IMR-90 (cell line): ENCODE measurements at regions not wholly inside any gene's neighbourhood (a gene's known extent, or its start where the extent isn't known, plus 50 kb on each side); places are given as distances from the start of the nearest gene placed in this dataset.

Experiments used
- ATAC-seq: fragments of 200-7000 bp; cut with Tn5 transposase; 2 replicates; pipeline ENCODE4 v1.9.1; 2020; ENCODE audit warnings: low read depth, mild to moderate bottlenecking, moderate library complexity
- BruUV-seq: library from RNA; stranded (reverse); fragments of 400-500 nt; replicated peaks from 2 replicates; lab custom pipeline; 2021; lab: Mats Ljungman, UMichigan
- CTCF ChIA-PET: fragments of 300-600 bp; formaldehyde crosslinking; extraction: SDS; loops from one replicate; lab custom pipeline; 2021; ENCODE audit warnings: antibody characterized with exemption; lab: Yijun Ruan, JAX
- POLR2A ChIA-PET: fragments of 300-600 bp; sonication (Branson Sonifier 250); formaldehyde crosslinking; loops from one replicate; lab custom pipeline; 2022; ENCODE audit warnings: antibody characterized with exemption; ENCODE audit not compliant: unreplicated experiment; lab: Charles Lee
- DNase-seq: peaks from one replicate; pipeline ENCODE4 v3.0.0; 2013
- H2AFZ ChIP-seq: replicated peaks from 2 replicates; pipeline ENCODE3; 2013; ENCODE audit warnings: low read length, mild to moderate bottlenecking; ENCODE audit not compliant: poor library complexity
- H2AK5ac ChIP-seq: 2 replicates; pipeline ENCODE4 v1.6.1; 2013; ENCODE audit warnings: low read depth, low read length, inconsistent platforms
- H2AK9ac ChIP-seq: replicated peaks from 2 replicates; pipeline ENCODE3; 2013; ENCODE audit warnings: mild to moderate bottlenecking, low read depth, low read length, moderate library complexity; ENCODE audit not compliant: poor library complexity
- H2BK120ac ChIP-seq: 2 replicates; pipeline ENCODE4 v1.6.1; 2013; ENCODE audit warnings: low read depth, low read length, inconsistent platforms
- H2BK15ac ChIP-seq: 3 replicates; pipeline ENCODE4 v1.6.1; 2013; ENCODE audit warnings: low read depth, low read length, inconsistent platforms
- H2BK20ac ChIP-seq: 2 replicates; pipeline ENCODE4 v1.6.1; 2013; ENCODE audit warnings: low read depth, mild to moderate bottlenecking, inconsistent platforms, low read length, moderate library complexity
- H2BK5ac ChIP-seq: 2 replicates; pipeline ENCODE4 v1.6.1; 2013; ENCODE audit warnings: mild to moderate bottlenecking, low read depth, low read length, inconsistent platforms; ENCODE audit not compliant: poor library complexity, severe bottlenecking
- H3K14ac ChIP-seq: replicated peaks from 2 replicates; pipeline ENCODE4 v1.6.1; 2013; ENCODE audit warnings: low read depth, low read length, inconsistent platforms
- H3K18ac ChIP-seq: 2 replicates; pipeline ENCODE4 v1.6.1; 2013; ENCODE audit warnings: low read depth, low read length, control low read depth
- H3K23ac ChIP-seq: 2 replicates; pipeline ENCODE4 v1.6.1; 2013; ENCODE audit warnings: low read depth, low read length, inconsistent platforms
- H3K27ac ChIP-seq: 2 replicates; pipeline ENCODE4 v1.5.1; 2013; ENCODE audit warnings: mild to moderate bottlenecking, control low read depth, low read length; ENCODE audit not compliant: insufficient read depth
- H3K27me3 ChIP-seq: 2 replicates; pipeline ENCODE4 v1.6.1; 2013; ENCODE audit warnings: low read length; ENCODE audit not compliant: control insufficient read depth, insufficient read depth
- H3K36me3 ChIP-seq: 2 replicates; pipeline ENCODE4 v1.6.1; 2013; ENCODE audit warnings: low read length, mixed read lengths; ENCODE audit not compliant: control insufficient read depth, insufficient read depth
- H3K4ac ChIP-seq: 2 replicates; pipeline ENCODE4 v1.6.1; 2013; ENCODE audit warnings: low read depth, low read length, inconsistent platforms
- H3K4me1 ChIP-seq: 2 replicates; pipeline ENCODE4 v1.6.1; 2013; ENCODE audit warnings: low read length, mixed read lengths; ENCODE audit not compliant: control insufficient read depth, insufficient read depth
- H3K4me2 ChIP-seq: 2 replicates; pipeline ENCODE4 v1.6.1; 2013; ENCODE audit warnings: low read depth, mild to moderate bottlenecking, control low read depth, low read length, moderate library complexity
- H3K4me3 ChIP-seq: 2 replicates; pipeline ENCODE4 v1.5.1; 2013; ENCODE audit warnings: low read depth, mild to moderate bottlenecking, control low read depth, low read length, moderate library complexity; ENCODE audit not compliant: insufficient read depth
- H3K56ac ChIP-seq: 2 replicates; pipeline ENCODE4 v1.6.1; 2013; ENCODE audit warnings: low read length, inconsistent platforms; ENCODE audit not compliant: insufficient read depth; ENCODE audit errors: extremely low read depth
- H3K79me1 ChIP-seq, 2 experiments: 2 replicates each; pipeline ENCODE4 v1.6.1; 2013; ENCODE audit warnings: low read length in 2 of 2, inconsistent platforms in 1 of 2, low read depth in 1 of 2
- H3K9ac ChIP-seq: 2 replicates; pipeline ENCODE4 v1.6.1; 2013; ENCODE audit warnings: low read depth, low read length, control low read depth
- H3K9me1 ChIP-seq: 2 replicates; pipeline ENCODE4 v1.6.1; 2013; ENCODE audit warnings: low read length, inconsistent platforms; ENCODE audit not compliant: insufficient read depth
- H3K9me3 ChIP-seq: 2 replicates; pipeline ENCODE4 v1.6.1; 2013; ENCODE audit warnings: low read length; ENCODE audit not compliant: control insufficient read depth, insufficient read depth
- H4K20me1 ChIP-seq: 2 replicates; pipeline ENCODE4 v1.6.1; 2013; ENCODE audit warnings: low read length, inconsistent platforms; ENCODE audit not compliant: insufficient read depth
- H4K5ac ChIP-seq: 2 replicates; pipeline ENCODE4 v1.6.1; 2013; ENCODE audit warnings: mild to moderate bottlenecking, low read depth, low read length, control low read depth
- H4K8ac ChIP-seq, 2 experiments: 2 replicates each; pipeline ENCODE4 v1.6.1; 2013; ENCODE audit warnings: low read depth in 2 of 2, low read length in 2 of 2, control low read depth in 1 of 2, inconsistent platforms in 1 of 2
- H4K91ac ChIP-seq: 2 replicates; pipeline ENCODE4 v1.6.1; 2013; ENCODE audit warnings: low read depth, low read length, inconsistent platforms; ENCODE audit not compliant: insufficient read depth
- BHLHE40 ChIP-seq: fragments of 150-350 bp; IDR thresholded peaks from 2 replicates; pipeline ENCODE4 v1.6.1; 2016; ENCODE audit warnings: mild to moderate bottlenecking, low read depth, low read length
- CEBPB ChIP-seq: IDR thresholded peaks from 2 replicates; pipeline ENCODE4 v1.6.1; 2012; ENCODE audit warnings: low read depth, low read length, improper control_type of control experiment
- CHD1 ChIP-seq: IDR thresholded peaks from 2 replicates; pipeline ENCODE4 v1.6.1; 2012; ENCODE audit warnings: low read depth, low read length, improper control_type of control experiment
- FOS ChIP-seq: fragments of 150-350 bp; IDR thresholded peaks from 2 replicates; pipeline ENCODE4 v1.6.1; 2016; ENCODE audit warnings: low read depth, low read length
- MAZ ChIP-seq: IDR thresholded peaks from 2 replicates; pipeline ENCODE4 v1.6.1; 2012; ENCODE audit warnings: low read depth, mild to moderate bottlenecking, low read length, improper control_type of control experiment, moderate library complexity, borderline replicate concordance
- POLR2A ChIP-seq: IDR thresholded peaks from 2 replicates; pipeline ENCODE4 v1.6.1; 2012; ENCODE audit warnings: mild to moderate bottlenecking, low read depth, low read length
- RAD21 ChIP-seq: IDR thresholded peaks from 2 replicates; pipeline ENCODE4 v1.6.1; 2012; ENCODE audit warnings: low read length, improper control_type of control experiment
- RCOR1 ChIP-seq: IDR thresholded peaks from 2 replicates; pipeline ENCODE4 v1.6.1; 2012; ENCODE audit warnings: mild to moderate bottlenecking, low read length, improper control_type of control experiment; ENCODE audit not compliant: insufficient replicate concordance
- RFX5 ChIP-seq: IDR thresholded peaks from 2 replicates; pipeline ENCODE4 v1.8.0; 2012; ENCODE audit warnings: low read depth, mild to moderate bottlenecking, low read length, moderate library complexity
- SMC3 ChIP-seq: fragments of 150-350 bp; IDR thresholded peaks from 2 replicates; pipeline ENCODE4 v1.6.1; 2016; ENCODE audit warnings: low read depth, mild to moderate bottlenecking, antibody characterized with exemption, low read length, moderate library complexity
- WGBS, 2 experiments: methylation state at CpG; one replicate each; pipeline versions ENCODE4 v1.1.5 to v1.1.7; 2013; ENCODE audit warnings: missing lambda C conversion rate in 2 of 2; ENCODE audit not compliant: insufficient read length in 1 of 2; ENCODE audit errors: extremely low coverage in 2 of 2; 5-methylcytosine and 5-hydroxymethylcytosine counted together
- dilution Hi-C: fragments of 300-500 bp; cut with HindIII; formaldehyde crosslinking; loops from one replicate; pipeline ENCODE4 v1.14.3; 2018; ENCODE audit warnings: low sequenced_read_pairs; ENCODE audit not compliant: unreplicated experiment
- in situ Hi-C: fragments of 300-500 bp; cut with MboI; formaldehyde crosslinking; loops from 3 replicates; pipeline ENCODE4 v1.14.3; 2019; ENCODE audit warnings: low sequenced_read_pairs, inconsistent platforms, mixed read lengths
- intact Hi-C: fragments of 100-400 bp; cut with micrococcal nuclease; formaldehyde crosslinking; loops from 2 replicates; pipeline ENCODE4 v1.10.0; 2022
- TF ChIP-seq, protein P1 (sequence below): conservative IDR thresholded peaks from 2 replicates; pipeline ENCODE4 v1.5.1; 2012; ENCODE audit warnings: mild to moderate bottlenecking, low read depth, low read length, improper control_type of control experiment
- TF ChIP-seq, protein P2 (sequence below): fragments of 150-350 bp; IDR thresholded peaks from 2 replicates; pipeline ENCODE4 v1.6.1; 2017; ENCODE audit warnings: mild to moderate bottlenecking, antibody characterized with exemption, low read length, low read depth

DNA sequence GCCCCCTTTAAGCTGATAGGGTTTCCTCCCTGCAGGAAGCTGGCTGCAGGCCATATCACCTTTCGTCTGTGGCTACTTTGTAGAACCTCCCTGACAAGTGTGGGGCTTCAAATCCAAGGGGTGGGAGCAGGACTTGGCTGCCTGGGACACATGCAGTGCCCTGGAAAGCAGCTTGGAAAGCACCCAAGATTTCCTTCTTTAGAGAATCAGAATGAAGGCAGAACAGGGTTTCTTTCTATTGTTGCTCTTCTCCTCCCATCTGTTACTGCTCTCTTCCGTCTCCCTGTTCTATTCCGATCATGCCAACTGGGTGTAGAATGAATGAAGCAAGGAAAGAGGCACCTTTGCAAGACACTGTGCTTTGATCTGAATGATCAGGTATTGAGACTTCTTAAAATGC, 282.2 kb downstream of the MED10 start:
- Histone ChIP-seq H2BK15ac (no peak overlapping the region), H3K36me3 (no peaks in the 10 kb centered on the region), H2AFZ (no peak overlapping the region), H3K9ac (no peak overlapping the region), H4K8ac (no peak overlapping the region), H3K9me1 (no peaks in the 10 kb centered on the region), H2AK5ac (no peak overlapping the region), H4K20me1 (no peaks in the 10 kb centered on the region), H2AK9ac (no peak overlapping the region), H2BK20ac (no peak overlapping the region), H3K27me3 (no peaks in the 10 kb centered on the region), H3K56ac (no peak overlapping the region), H3K79me1 (no peaks in the 10 kb centered on the region), H4K5ac (no peak overlapping the region), H3K18ac (no peak overlapping the region), H4K91ac (no peak overlapping the region), H3K4me2 (no peak overlapping the region), H3K4ac (no peak overlapping the region), H3K14ac (no peak overlapping the region), H3K23ac (no peak overlapping the region), H2BK5ac (no peak overlapping the region), H3K9me3 (peaks cover 11% of the 10 kb centered on the region; the same call in 1 of the 2 replicates), H3K27ac (no peak overlapping the region), H2BK120ac (no peak overlapping the region), H3K4me3 (no peak overlapping the region), H3K4me1 (no peaks in the 10 kb centered on the region)
- dilution Hi-C loops, result no loop called here
- ATAC-seq (no peak), DNase-seq (no peak)
- intact Hi-C loops, result no loop called here
- WGBS, 2 experiments, result 17% methylated on average over 1 of the region's 3 CpGs; no CpG with 5 or more reads in 1 of the 2 experiments
- CTCF ChIA-PET, result no interaction called here
- in situ Hi-C loops, result no loop called here
- POLR2A ChIA-PET, result no interaction called here
- BruUV-seq, result no TSS peak
- TF ChIP-seq SMC3 (no peak), BHLHE40 (no peak), MAZ (no peak), CEBPB (no peak), RFX5 (no peak), FOS (no peak), CHD1 (no peak), RCOR1 (no peak), RAD21 (no peak), POLR2A (no peak)
- TF ChIP-seq, protein P1, sequence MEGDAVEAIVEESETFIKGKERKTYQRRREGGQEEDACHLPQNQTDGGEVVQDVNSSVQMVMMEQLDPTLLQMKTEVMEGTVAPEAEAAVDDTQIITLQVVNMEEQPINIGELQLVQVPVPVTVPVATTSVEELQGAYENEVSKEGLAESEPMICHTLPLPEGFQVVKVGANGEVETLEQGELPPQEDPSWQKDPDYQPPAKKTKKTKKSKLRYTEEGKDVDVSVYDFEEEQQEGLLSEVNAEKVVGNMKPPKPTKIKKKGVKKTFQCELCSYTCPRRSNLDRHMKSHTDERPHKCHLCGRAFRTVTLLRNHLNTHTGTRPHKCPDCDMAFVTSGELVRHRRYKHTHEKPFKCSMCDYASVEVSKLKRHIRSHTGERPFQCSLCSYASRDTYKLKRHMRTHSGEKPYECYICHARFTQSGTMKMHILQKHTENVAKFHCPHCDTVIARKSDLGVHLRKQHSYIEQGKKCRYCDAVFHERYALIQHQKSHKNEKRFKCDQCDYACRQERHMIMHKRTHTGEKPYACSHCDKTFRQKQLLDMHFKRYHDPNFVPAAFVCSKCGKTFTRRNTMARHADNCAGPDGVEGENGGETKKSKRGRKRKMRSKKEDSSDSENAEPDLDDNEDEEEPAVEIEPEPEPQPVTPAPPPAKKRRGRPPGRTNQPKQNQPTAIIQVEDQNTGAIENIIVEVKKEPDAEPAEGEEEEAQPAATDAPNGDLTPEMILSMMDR, result no peak
- TF ChIP-seq, protein P2, sequence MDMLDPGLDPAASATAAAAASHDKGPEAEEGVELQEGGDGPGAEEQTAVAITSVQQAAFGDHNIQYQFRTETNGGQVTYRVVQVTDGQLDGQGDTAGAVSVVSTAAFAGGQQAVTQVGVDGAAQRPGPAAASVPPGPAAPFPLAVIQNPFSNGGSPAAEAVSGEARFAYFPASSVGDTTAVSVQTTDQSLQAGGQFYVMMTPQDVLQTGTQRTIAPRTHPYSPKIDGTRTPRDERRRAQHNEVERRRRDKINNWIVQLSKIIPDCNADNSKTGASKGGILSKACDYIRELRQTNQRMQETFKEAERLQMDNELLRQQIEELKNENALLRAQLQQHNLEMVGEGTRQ, result no peak
